SIG-M5 treated with dmso at 0.1 percent for 504 hours (cell line): ENCODE measurements at regions not wholly inside any gene's neighbourhood (a gene's known extent, or its start where the extent isn't known, plus 50 kb on each side); places are given as distances from the start of the nearest gene placed in this dataset.

ENCODE experiments used
- DNase-seq: peaks from one replicate; lab custom pipeline; 2025; ENCODE audit not compliant: unreplicated experiment; lab: John Stamatoyannopoulos, UW

GRCh38 chr17:77494664-77495435, 354.1 kb downstream of the SEC14L1 start:
- peak; percentile 52 for DNase-seq

GRCh38 chr17:77495575-77495974, 354.8 kb downstream of the SEC14L1 start:
- DNase-seq = no peak

- no peak for DNase-seq
Measured at GRCh38 chr17:77496401-77496801, 355.6 kb downstream of the SEC14L1 start.

- no peak for DNase-seq
Measured at GRCh38 chr17:77496831-77497577, 356.2 kb downstream of the SEC14L1 start.

GRCh38 chr17:77497578-77497934, 356.8 kb downstream of the SEC14L1 start:
- no peak for DNase-seq

GRCh38 chr17:77498091-77498741, 357.4 kb downstream of the SEC14L1 start:
- DNase-seq = no peak

- DNase-seq = no peak
Measured at GRCh38 chr17:77498791-77499698, 358.3 kb downstream of the SEC14L1 start.

GRCh38 chr17:77499699-77500435, 359.1 kb downstream of the SEC14L1 start:
- no peak for DNase-seq

GRCh38 chr17:77501101-77501566, 360.4 kb downstream of the SEC14L1 start:
- DNase-seq = no peak

GRCh38 chr17:77501751-77502625, 361.2 kb downstream of the SEC14L1 start:
- no peak for DNase-seq

- DNase-seq = no peak
Measured at GRCh38 chr17:77502626-77503292, 362.0 kb downstream of the SEC14L1 start.

GRCh38 chr17:77503293-77503655, 362.5 kb downstream of the SEC14L1 start:
- DNase-seq = no peak

- DNase-seq = no peak
Measured at GRCh38 chr17:77503916-77504651, 363.3 kb downstream of the SEC14L1 start.

- DNase-seq = no peak
Measured at GRCh38 chr17:77504652-77505155, 363.9 kb downstream of the SEC14L1 start.

GRCh38 chr17:77505181-77505639, 364.4 kb downstream of the SEC14L1 start:
- no peak for DNase-seq

GRCh38 chr17:77506371-77506991, 365.7 kb downstream of the SEC14L1 start:
- DNase-seq = no peak
